Stimulated activated CD8-positive, alpha-beta memory T cell treated with anti-CD3 and anti-CD28 coated beads, Interleukin-2, amount 100 ng/mL, for 48 hours (primary cell): ENCODE measurements at regions not wholly inside any gene's neighbourhood (a gene's known extent, or its start where the extent isn't known, plus 50 kb on each side); places are given as distances from the start of the nearest gene placed in this dataset.

Source experiments
- DNase-seq, 2 donors: peaks; one replicate each; pipeline ENCODE4 v3.0.0-alpha.2; 2020; ENCODE audit warnings: low read depth in 2 of 2

GRCh38 chr20:43863821-43864544 lies 50.7 kb upstream of the TOX2 start:
- no peak for DNase-seq

GRCh38 chr20:43863330-43863729 lies 51.3 kb upstream of the TOX2 start:
- no peak for DNase-seq

DNA sequence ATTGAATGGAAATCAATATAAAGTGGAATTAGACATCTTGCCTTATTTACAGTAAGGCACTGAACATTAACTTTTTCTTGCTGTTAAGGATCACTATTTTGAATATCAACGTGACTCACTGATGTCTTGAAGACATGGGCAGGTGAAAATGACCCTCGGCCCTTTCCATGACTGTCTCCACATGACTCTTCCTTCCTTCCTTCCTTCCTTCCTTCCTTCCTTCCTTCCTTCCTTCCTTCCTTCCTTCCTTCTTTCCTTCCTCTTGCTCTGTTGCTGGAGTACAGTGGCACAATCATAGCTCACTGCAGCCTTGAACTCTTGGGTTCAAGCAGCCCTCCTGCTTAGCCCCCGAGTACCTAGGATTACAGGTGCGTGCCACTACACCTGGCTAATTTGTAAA lies 52.2 kb upstream of the TOX2 start:
- no peak for DNase-seq

DNA sequence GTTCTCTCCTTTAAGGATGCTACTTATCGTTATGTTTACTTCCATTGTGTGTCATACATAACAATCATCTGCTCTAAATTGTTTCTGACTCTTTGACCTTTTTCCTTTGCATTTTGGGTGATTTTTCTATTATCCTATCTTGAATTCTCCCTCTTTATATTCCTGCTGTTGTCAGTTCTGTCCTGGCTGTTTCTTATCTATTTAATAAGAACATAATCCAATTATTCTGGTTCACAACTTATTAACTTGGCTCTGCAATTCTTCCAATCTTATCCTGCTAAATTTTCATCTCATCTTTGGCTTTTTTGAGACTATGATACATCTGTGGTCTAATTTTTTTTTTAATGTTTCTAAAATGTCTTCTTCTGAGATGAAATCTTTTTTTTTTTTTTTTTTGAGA lies 54.7 kb upstream of the TOX2 start:
- DNase-seq = no peak

DNA sequence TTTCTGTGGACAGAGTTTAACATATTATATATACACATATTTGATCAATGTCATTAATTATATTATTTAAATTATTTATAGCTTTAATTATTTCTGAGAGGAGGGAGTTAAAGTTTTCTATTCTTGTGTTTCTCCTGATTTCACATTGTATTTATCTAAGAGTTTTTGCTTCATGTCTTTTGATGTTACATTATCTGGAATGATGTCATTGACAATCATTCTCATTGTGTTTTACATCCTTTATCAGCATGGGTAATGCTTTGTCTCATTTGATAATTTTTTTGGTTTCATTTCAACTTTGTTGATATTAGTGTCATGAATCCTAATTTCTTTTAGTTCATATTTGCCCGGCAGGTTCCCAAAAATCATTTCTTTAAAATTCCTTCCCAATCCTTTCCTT lies 56.7 kb upstream of the TOX2 start:
- DNase-seq = no peak

GRCh38 chr20:43857127-43857526 lies 57.5 kb upstream of the TOX2 start:
- no peak for DNase-seq

DNA sequence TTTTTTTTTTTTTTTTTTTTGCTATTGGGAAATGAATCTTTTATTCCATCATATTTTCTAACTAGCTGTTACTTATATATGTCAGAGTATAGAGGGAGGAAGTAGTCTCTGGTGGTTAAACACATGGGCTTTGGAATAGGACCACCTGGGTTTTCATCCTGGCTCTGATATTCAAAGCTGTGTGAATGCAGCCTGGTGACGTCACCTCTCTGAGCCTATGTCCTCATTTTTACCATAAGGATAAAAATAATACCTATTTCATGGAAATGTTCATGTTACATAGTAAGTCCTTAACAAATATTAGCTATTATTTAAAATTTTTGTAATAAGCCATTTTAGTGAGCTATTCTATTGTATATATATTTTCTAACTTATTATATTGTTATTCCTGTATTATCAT lies 58.8 kb upstream of the TOX2 start:
- DNase-seq = no peak

DNA sequence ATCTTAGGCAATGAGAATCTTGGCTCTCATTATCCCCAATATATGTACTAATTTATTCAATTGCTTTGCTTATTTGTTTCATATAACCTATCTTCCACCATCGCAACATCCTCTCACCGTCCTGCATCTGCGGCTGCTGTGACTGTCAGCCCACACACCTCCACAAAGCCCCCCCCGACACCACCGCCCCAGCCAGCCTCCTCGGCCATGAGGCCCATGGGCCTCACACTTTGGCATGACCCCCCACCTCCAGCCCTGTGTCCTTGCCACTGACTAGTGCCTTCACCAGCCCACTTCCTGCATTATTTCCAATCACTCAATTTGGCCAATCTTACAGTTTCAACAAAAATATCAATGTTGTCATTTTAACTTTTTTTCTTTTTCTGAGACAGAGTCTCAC lies 60.7 kb upstream of the TOX2 start:
- no peak for DNase-seq

DNA sequence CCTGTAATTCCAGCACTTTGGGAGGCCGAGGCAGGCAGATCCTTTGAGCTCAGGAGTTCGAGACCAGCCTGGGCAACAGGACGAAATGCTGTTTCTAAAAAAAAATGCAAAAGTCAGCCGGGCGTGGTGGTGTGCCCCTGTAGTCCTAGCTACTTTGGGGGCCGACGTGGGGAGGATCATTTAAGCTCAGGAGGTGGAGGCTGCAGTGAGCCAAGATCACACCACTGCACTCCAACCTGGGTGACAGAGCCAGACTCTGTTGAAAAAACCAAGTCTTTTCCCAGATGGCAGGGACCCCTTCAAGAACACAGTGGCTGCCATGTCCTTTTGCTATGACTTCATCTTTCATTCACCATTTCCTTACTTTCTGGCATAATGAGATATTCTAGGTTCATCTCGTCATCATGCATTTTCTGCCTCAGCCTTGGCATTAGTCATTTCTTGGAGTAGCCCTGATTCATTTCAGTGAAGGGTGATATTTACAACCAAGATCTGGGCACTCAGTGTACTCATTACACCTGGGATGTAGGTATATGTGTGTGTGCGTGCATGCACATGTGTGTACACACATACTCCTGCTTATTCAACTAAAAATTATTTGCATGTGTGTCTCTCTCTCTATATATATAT lies 61.4 kb upstream of the TOX2 start:
- DNase-seq = no peak

DNA sequence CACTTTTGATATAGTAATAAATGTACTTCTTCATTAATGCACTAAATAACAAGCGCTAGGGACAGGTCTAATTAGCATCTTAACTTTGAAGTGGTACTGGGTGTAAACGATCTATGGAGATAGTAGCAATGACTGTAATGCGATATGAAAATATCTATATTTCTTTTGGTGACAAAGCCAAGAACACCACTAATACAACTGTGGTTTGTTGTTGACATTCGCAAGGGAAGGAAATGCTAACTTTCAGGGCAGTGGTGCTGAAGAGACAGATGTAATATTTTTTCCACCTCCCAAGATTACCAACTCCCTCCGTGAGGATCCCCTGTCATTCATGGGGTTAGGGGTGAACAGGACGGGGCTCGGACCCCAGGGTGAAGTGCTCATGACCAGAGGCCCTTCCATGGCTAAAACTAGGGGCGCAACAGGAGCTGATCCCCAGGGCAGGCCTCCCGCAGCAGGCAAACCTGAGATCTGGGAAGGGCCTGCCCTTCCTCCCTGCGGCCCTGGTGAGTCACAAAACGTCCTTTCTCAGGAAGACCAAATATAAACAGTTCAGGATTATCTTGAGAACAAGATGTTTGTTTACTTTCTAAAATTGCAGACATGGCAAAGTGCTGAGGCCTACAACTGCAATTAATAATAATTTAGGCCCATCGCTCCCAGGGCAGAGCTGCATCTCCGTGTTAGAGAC lies 65.0 kb upstream of the TOX2 start:
- DNase-seq = no peak

DNA sequence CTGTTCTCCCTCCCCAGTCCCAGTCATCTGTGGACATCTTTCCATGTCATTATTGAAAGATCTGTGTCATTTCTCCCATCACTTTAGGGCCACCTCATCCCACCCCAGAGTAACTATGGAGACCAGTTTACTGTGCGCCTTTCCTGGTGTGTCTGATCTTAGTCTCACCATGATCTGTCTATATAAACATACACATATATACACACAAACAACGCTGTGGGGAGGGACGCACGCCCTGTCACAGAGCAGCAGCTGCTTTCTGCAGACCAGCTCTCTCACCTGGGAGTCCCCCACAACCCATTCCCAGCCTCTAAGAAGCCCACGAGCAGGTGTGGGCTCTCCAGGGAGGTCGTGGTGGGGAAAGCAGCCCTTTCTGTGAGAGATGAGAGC lies 68.1 kb upstream of the TOX2 start:
- no peak for DNase-seq

GRCh38 chr20:43844778-43845614 lies 69.7 kb upstream of the TOX2 start:
- no peak for DNase-seq

DNA sequence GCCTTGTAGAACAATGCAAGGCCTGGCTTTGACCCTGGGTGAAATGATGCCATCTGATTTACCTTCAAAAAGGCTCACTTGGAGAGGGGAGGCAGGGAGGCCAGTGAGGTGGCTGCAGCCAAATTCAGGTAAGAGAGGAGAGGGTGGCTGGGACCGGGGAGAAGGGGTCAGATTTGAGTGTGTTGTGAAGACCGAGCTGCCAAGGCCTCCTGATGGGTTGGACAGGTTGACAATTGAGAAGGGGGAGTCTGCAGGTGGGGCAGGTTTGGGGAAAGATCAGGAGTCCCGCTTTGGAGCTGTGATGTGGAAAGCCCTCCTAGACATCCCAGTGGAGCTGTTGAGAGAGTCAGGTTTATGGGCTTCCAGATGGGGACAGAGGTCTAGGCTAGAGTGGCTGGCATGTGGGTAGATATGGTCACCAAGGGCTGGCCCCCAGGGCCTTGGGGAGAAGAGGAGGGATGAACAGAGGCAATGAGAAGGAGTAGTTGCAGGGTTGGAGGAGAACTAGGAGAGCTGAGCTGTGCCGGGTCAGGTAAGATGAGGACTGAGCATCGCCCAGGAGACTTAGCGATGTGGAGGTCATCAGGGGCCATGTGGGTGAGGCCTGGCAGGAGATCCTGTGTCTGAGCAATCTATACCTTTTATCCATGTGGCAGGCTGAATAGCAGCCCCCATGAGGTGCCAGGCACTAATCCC lies 70.5 kb upstream of the TOX2 start:
- DNase-seq = no peak

DNA sequence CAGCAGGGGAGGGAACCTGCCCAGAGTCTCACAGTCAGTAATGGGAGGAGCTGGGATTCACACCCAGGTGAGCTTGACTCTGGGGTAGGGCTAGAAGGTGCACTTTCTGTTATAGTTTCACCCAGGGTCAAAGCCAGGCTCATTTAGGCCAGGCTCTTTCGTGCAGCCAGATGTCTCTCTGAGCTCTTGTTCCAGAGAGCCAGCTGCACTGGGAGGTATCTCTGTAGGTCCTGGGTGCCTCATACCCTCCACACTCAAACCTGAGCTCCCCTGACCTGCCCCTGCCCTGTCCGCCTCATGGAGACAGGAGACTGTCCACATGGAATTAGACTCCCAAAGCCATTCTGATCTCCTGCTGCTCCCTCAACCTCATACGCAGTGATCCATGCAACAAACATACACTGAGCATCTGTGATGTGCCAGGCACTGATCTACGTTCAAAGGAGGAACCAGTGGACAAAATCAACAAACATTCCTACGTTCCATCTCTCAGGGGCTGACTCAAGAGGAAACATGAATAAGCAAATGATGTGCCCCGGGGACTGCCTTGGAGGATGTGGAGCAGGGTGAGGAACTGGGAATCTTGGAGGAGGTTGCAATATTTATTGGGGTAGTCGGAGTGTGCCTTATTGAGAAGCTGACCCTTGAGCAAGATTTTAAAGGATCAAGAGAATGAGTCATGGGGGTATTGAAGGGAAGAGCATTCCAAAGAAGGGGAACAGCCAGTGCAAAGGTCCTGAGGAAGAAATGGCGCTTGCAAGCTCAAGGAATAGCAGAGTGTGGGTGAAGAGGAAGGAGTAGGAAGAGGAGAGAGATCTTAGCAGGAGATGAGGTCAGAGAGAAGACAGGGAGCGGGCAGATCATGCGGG lies 71.3 kb upstream of the TOX2 start:
- no peak for DNase-seq

GRCh38 chr20:43842126-43843020 lies 72.3 kb upstream of the TOX2 start:
- DNase-seq = no peak

GRCh38 chr20:43840382-43841070 lies 74.1 kb upstream of the TOX2 start:
- peak in 1 of 2 donors; percentile 19 for DNase-seq

- no peak for DNase-seq
Measured at GRCh38 chr20:43839793-43840199, 74.9 kb upstream of the TOX2 start.

- DNase-seq = peak in 1 of 2 donors; percentile 17
Measured at GRCh38 chr20:43838703-43839060, 76.0 kb upstream of the TOX2 start.
